ENCODE measurements at regions not wholly inside any gene's neighbourhood (a gene's known extent, or its start where the extent isn't known, plus 50 kb on each side); places are given as distances from the start of the nearest gene placed in this dataset.

DNA sequence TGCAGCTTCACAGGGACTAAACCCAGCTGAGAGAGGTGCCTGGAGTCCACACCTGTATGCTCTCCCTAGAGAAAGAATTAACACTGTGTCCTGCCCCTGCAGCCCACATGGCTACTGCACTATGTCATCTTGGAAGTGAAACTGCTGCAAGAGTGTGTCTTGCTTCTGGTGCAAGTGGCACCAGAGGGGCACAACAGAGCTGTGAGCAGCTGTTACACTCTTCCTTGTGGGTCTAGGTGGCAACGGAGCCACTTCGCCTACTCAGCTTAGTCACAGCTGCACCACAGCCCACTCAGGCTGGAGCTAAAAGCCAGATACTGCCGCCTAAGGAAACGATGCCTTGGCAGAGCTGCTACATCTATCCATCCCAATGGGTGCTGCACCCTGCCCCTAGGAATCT is 391.4 kb downstream of the COL12A1 start:
- TF ChIP-seq, protein P1, sequence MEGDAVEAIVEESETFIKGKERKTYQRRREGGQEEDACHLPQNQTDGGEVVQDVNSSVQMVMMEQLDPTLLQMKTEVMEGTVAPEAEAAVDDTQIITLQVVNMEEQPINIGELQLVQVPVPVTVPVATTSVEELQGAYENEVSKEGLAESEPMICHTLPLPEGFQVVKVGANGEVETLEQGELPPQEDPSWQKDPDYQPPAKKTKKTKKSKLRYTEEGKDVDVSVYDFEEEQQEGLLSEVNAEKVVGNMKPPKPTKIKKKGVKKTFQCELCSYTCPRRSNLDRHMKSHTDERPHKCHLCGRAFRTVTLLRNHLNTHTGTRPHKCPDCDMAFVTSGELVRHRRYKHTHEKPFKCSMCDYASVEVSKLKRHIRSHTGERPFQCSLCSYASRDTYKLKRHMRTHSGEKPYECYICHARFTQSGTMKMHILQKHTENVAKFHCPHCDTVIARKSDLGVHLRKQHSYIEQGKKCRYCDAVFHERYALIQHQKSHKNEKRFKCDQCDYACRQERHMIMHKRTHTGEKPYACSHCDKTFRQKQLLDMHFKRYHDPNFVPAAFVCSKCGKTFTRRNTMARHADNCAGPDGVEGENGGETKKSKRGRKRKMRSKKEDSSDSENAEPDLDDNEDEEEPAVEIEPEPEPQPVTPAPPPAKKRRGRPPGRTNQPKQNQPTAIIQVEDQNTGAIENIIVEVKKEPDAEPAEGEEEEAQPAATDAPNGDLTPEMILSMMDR (IDR thresholded peaks at IDR 0.05) = no peak
- TF ChIP-seq POLR2A (IDR thresholded peaks at IDR 0.05) = no peak
- TF ChIP-seq POLR2AphosphoS5 (IDR thresholded peaks at IDR 0.05; ENCODE audit: insufficient read depth in 1 of 2, low read depth in 1 of 2) = no peak

Measured in vagina (tissue), 2 donors.